K562 (cell line): ENCODE measurements at regions not wholly inside any gene's neighbourhood (a gene's known extent, or its start where the extent isn't known, plus 50 kb on each side); places are given as distances from the start of the nearest gene placed in this dataset.

Source experiments
- CREB1 ChIP-seq, 2 experiments: sonication (generic) in 1 of 2; formaldehyde crosslinking in 1 of 2; IDR thresholded peaks; 2 replicates each; pipeline versions ENCODE4 v1.6.1 to v1.8.0; 2012 to 2022; ENCODE audit warnings: inconsistent platforms in 1 of 2, mild to moderate bottlenecking in 1 of 2, missing genetic modification reagents in 1 of 2, moderate library complexity in 1 of 2
- CTCF ChIP-seq, 3 experiments: IDR thresholded peaks in 2 of 3; conservative IDR thresholded peaks in 1 of 3; 2 replicates each; pipeline ENCODE4 v1.5.1; 2011 to 2012; ENCODE audit warnings: low read length in 3 of 3, mild to moderate bottlenecking in 3 of 3, control low read depth in 2 of 3, improper control_type of control experiment in 1 of 3, inconsistent platforms in 1 of 3, low read depth in 1 of 3, mixed read lengths in 1 of 3, moderate library complexity in 1 of 3; ENCODE audit not compliant: insufficient read depth in 2 of 3

GRCh38 chr1:181314010-181314409 is 169.3 kb upstream of the CACNA1E start:
- TF ChIP-seq CTCF (IDR thresholded peaks at IDR 0.05 in 2 of 3, conservative IDR thresholded peaks at IDR 0.05 in 1 of 3; ENCODE audit: insufficient read depth in 2 of 3, low read depth in 1 of 3, low read length in 3 of 3) (no peak), CREB1 (IDR thresholded peaks at IDR 0.05) (no peak), CREB1 (CRISPR knock-in tag; IDR thresholded peaks at IDR 0.05) (no peak)
